WI38 (cell line): ENCODE measurements at regions not wholly inside any gene's neighbourhood (a gene's known extent, or its start where the extent isn't known, plus 50 kb on each side); places are given as distances from the start of the nearest gene placed in this dataset.

Experiments used
- H3K4me3 ChIP-seq: 2 replicates; pipeline ENCODE4 v1.5.1; 2011; ENCODE audit warnings: low read depth, mild to moderate bottlenecking, control low read depth, low read length
- CTCF ChIP-seq: IDR thresholded peaks from 2 replicates; pipeline ENCODE4 v1.5.1; 2012; ENCODE audit warnings: low read depth, mild to moderate bottlenecking, control low read depth, low read length

GRCh38 chr18:30113454-30113853, 929.1 kb downstream of the DSC3 start:
- no peak for TF ChIP-seq CTCF
- H3K4me3 ChIP-seq, result no peak overlapping the region

- no peak for TF ChIP-seq CTCF
- H3K4me3 ChIP-seq, result no peak overlapping the region
Measured at GRCh38 chr18:30106356-30106755, 936.2 kb downstream of the DSC3 start.

GRCh38 chr18:30103881-30104280, 938.7 kb downstream of the DSC3 start:
- no peak overlapping the region for H3K4me3 ChIP-seq
- TF ChIP-seq CTCF, result no peak

- no peak for TF ChIP-seq CTCF
- H3K4me3 ChIP-seq, result no peak overlapping the region
Measured at GRCh38 chr18:30096796-30097195, 945.7 kb downstream of the DSC3 start.

GRCh38 chr18:30094556-30094955, 948.0 kb downstream of the DSC3 start:
- no peak for TF ChIP-seq CTCF
- no peak overlapping the region for H3K4me3 ChIP-seq

GRCh38 chr18:30093376-30093775, 949.2 kb downstream of the DSC3 start:
- TF ChIP-seq CTCF, result no peak
- H3K4me3 ChIP-seq, result no peak overlapping the region

GRCh38 chr18:30088238-30089015, 954.1 kb downstream of the DSC3 start:
- no peak for TF ChIP-seq CTCF
- no peak overlapping the region for H3K4me3 ChIP-seq
